HG02885 (cell line): ENCODE measurements at regions not wholly inside any gene's neighbourhood (a gene's known extent, or its start where the extent isn't known, plus 50 kb on each side); places are given as distances from the start of the nearest gene placed in this dataset.
"Not testable (repeated sequence)": the region's sequence is repeated elsewhere in the genome, so short reads cannot be mapped to it uniquely, and the experiment has no call there.

ENCODE experiments used
- ATAC-seq: cut with Tn5 transposase; IDR thresholded peaks from one replicate; pipeline ENCODE4 v1.9.1; 2021; ENCODE audit warnings: mild to moderate bottlenecking; ENCODE audit not compliant: unreplicated experiment, poor library complexity

DNA sequence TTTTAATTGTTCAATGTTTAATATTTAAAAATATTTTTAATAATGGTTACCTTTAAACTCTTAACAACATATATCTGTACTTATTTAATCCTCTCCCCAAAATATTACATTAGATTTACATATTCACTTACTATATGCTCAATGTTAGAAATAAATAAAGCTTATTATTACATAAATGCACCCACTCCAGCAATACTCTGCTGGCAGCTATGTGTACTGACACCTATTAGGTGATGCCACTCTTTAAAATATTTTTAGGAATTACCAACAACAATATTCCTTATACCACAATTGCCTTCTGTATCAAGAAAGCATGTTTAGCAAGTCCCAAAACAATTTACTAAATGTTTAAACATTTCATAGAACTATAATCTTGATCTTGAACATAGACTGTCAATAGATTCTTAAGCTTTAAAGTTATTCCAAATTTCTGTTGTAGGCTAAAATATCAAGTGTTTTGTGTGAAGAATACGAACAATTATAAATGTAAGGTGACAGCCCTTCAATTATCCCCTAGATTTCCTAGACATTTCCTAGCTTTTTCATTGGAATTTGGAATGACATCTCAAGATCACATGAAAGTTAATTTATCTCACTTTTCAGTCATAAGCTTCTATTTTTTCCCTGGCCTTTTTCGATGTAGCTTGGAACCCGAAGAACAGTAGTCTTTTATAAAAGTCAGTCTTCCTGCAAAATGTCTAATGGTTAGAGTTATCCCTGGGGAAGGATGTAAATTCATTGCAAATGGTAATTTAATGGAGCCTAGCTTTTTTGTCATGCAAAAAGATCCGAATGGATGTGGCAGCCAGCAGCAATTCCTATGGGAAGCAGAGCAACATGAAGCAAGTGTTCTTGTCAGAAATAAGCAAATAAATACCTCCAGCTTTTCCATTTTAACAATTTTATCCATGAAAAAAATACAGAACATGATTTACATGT is 907.5 kb upstream of the ATXN7L3B start:
- no peak for ATAC-seq

DNA sequence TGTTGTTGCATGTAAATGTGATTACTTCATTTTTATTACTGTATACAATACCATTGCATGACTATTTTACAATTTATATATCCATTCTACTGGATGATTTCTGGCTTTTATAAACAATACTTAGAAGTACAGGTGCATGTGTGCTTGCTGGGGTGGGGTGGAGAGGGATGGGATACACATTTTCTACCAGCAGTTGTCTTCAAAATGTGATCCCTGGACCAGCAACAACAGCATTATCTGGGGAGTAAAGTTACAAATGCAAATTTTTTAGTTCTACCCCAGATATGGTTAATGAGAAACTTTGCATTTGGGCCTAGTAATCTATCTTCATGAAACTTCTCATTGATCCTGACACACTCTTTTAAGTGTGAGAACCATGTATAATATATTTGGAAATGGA is 905.4 kb upstream of the ATXN7L3B start:
- ATAC-seq, result no peak

DNA sequence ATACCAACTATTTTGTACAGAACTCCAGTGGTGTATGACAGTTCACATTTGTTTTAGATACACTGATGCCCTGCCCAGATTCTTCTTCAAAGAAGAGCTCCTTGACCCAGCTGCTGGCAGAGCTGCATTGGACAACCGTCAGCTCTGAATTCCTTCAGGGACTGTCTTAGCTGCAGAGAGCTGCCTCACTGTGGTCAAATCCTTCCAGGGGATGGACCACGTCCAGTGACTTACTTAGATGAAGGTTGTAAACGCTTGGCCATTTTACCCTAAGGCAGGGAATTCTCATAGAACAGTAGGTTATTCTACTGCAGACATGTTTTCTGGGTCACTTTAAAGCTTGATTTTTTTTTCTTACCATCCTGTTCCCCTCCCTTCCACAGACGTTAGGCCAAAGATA is 905.0 kb upstream of the ATXN7L3B start:
- no peak for ATAC-seq

DNA sequence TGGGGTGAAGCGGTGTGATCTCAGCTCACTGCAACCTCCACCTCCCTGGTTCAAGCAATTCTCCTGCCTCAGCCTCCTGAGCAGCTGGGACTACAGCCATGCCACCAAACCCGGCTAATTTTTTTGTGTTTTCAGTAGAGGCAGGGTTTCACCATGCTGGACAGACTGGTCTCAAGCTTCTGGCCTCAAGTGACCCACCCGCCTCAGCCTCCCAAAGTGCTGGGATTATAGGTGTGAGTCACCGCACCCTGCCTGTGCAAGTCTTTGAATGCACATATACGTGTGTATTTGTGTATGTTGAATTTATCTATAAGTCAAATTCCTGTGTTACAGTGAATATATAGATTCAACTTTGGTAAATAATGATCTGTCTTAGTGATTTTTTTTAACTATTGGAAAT is 898.2 kb upstream of the ATXN7L3B start:
- ATAC-seq, result not testable (repeated sequence)

DNA sequence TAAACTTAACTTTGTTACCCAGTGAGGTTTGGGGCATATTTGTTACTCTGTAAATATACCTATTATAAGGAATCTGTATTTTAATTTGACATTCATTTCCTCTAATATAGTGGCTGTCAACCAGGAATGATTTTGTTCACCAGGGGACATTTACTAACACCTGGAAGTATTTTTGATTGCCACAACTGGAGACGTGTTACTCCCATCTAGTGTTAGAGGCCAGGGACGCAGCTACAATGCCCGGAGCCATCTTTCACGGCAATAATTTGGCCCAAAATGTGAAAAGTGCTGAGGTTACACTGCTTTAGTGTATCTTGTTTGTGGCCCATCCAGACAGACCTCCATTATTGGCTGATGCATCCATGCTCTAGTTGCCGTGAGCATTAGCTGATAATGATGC is 881.3 kb upstream of the ATXN7L3B start:
- ATAC-seq, result no peak

DNA sequence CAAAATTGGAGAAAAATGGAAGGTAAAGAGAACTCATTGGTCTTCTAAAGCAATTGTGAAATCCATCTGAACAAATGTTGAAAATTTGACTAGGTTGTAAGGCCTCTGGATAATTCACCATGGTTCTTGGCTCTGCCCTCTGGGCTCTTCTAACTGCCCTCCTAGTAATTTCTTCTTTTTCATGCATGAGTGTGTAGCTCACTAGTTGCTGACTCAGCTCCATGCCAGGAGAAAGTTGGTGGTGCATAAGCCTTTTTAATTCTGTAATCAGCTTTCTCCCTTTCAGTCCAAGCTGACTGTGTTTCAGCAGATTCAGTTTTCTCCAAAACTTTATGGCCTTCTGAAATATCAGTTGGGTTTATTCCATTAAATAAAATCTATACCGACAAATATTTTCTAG is 877.8 kb upstream of the ATXN7L3B start:
- ATAC-seq, result no peak

DNA sequence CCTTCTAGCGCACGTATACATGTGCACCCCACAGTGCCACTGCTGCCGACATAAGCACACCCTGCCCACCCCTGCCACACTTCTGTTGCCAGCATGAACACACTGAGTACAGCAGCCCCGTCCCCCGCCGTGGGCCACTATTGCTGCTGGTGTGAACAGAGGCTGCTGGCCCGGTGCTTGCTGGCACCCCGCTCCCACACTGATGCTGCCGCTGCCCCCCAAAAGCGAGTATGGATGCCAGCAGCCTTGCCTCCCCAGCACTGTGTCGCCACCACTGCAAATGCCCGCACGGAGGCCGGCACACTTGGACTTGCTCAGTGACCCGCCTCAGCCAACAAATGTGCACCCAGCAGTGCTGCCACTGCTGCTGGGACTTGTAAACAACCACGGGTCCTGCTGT is 872.4 kb upstream of the ATXN7L3B start:
- no peak for ATAC-seq

DNA sequence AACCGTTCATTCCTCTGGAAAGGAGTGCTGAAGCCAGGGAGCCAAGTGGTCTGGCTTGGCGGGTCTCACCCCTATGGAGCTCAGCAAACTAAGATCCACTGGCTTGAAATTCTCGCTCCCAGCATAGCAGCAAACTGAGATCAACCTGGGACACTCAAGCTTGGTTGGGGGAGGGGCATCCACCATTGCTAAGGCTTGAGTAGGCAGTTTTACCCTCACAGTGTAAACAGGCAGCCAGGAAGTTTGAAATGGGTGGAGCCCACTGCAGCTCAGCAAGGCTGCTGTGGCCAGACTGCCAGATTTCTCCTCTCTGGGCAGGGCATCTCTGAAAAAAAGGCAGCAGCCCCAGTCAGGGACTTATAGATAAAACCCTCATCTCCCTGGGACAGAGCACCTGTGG is 866.1 kb upstream of the ATXN7L3B start:
- ATAC-seq, result not testable (repeated sequence)

DNA sequence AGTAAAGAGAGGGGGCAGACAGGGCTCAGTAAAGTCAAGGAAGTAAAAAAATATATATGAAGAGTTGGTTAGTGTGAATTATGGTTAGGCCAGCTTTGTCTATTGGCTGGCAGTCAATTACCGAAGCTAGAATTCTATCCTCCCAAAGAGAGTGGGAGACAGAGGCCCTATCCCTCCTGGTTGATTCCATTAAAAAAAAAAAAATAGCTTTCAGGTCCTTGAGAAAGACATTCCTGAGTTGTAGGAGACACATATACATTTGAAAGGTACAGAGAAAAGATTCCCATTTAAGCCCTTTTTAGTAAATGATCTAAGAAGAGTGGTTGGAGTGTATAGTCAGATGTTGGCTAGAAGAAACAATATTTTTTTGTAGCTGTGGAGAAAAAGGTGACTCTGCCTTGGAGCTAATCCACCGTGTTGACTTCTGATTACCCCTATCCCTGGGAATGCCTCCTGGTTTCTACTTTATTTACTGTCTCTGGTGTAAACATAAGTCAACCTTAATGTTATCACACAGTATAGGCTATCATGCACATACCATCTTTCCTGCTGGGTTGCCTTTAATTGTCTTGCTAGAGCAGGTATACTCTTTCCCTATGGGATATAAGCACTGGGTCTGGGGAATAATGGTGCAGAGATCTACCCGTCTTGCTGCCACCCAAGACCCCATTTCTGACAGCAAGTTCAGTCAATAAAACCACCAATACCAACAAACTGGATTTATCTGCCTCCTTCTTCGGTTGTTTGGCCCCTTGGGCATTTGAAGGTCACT is 859.9 kb upstream of the ATXN7L3B start:
- no peak for ATAC-seq

DNA sequence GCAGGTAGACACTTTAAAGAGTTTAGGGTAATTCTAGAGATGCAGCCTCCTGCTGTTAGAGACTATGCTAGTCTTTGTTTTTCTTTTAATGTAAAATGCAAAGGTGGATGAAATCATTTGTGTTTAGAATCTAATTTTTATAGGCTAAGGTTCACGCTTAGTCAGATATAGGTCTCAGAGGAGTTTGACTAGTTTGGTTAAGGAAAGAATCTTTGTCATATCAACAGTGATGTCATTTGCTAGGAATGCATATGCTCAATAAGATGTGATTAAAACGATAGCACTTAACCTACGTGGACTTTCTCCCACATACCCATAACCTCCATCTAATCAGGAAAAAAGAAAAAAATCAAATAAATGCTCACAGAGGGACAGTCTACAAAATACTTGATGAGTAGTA is 859.3 kb upstream of the ATXN7L3B start:
- ATAC-seq, result no peak

DNA sequence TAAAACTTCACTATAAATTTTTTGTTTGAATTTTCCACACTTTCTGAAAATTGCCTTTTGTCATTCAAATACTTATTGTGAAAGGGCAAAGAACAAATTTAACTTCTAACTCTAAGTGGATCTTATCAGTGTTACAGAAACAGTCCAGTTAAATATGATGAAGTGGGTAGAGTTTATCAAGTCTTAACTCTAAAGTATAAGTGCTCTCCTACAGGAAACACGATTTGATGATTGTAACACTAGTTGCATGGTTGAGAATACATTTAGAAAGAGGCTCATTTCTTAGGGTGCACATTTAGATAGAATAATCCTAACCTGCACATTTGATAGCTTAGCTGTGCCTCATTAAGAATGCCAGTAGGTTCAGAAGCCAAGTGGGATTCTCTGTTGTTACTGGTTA is 838.3 kb upstream of the ATXN7L3B start:
- no peak for ATAC-seq

DNA sequence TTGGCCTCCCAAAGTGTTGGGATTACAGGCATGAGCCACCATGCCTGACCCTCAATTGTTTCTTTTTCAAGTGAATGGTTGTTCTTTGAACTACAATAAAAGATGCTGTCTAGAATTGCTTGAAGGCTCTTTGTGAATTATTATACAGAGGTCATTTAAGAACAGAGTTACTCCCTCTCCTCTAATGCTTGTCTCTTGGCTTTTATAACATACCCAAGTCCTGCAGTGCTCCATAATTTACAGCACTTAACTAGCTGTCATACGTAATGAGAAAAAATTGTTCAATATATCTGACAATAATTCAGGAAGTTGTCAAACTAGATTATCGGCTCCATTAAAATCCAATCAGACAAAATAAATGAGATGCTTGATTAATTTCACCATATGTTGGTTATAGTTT is 823.0 kb upstream of the ATXN7L3B start:
- no peak for ATAC-seq

DNA sequence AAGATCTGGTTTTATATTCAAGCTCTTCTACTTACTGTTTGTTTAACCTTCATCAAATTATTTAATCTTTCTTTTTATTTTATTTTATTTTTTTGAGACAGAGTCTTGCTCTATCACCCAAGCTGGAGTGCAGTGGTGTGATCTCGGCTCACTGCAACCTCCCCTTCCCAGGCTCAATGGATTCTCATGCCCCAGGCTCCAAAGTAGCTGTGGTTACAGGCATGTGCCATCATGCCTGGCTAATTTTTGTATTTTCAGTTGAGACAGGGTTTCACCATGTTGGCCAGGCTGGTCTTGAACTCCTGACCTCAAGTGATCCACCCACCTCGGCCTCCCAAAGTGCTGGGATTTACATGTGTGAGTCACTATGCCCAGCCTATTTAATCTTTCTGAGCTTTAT is 821.5 kb upstream of the ATXN7L3B start:
- not testable (repeated sequence) for ATAC-seq

DNA sequence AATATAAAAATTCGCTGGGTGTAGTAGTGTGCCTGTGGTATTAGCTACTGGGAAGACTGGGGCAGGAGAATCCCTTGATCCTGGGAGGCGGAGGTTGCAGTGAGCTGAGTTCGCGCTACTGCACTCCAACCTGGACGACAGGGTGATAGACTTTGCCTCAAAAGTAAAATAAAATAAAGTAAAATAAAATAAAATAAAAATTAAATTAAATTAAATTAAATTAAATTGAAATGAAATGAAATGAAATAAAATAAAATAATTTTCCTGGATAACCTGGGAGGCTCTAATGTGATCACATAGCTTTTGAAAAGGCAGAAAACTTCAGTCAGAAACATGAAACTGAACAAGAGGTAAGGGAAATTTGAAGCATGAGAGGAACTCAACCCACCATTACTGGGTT is 818.4 kb upstream of the ATXN7L3B start:
- no peak for ATAC-seq

DNA sequence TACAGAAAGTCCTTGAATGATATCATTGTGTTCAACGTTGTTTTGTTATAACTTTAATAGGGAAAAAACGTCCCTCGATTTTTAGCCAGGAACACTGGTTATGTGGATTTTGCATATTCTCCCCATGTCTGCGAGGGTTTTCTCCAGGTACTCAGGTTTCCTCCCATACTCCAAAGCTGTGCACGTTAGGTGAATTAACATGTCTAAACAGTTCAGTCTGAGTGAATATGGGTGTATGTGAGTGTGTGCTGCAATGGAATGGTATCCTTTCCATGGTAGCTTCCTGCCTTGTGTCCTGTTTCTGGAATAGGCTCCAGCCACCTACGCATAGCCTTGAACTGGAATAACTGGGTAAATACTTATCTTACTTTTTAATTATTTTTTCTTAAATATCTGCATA is 810.8 kb upstream of the ATXN7L3B start:
- ATAC-seq, result no peak

DNA sequence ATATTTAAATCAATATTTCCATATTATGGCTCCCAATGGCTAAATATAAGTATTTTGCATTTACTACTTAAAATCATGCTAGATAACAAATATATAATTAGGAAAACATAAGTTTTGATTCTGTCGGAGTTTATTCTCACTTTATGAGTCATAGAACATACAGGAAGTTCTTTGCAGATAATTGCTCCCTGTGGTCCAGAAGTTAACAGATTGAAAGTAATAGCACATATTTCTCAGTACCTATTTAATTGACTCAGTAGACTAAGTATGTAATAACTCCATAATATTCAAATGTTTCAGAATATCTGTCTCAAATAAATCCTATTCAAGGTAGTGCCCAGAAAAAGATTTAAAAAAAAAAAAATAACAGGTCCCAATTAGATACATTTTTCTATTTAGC is 806.0 kb upstream of the ATXN7L3B start:
- no peak for ATAC-seq

DNA sequence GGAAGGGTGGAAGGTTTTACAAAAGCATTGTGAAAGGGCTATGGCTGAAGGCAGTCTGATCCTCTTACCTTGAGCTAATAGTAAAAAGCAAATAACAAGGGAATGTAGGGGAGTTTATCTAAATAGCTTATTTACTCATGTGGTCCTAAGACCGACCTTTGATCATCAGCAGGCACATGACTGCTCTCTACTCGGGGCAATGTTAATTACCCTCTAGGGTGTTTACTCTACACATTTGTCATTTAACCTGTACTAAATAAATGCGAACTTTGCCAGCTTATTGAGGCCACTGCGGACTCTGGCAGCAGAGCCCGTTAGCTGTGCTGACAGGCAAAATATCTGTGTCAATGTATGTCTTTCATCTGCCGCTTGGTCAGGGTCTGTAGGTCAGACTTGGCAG is 768.3 kb upstream of the ATXN7L3B start:
- ATAC-seq, result no peak

DNA sequence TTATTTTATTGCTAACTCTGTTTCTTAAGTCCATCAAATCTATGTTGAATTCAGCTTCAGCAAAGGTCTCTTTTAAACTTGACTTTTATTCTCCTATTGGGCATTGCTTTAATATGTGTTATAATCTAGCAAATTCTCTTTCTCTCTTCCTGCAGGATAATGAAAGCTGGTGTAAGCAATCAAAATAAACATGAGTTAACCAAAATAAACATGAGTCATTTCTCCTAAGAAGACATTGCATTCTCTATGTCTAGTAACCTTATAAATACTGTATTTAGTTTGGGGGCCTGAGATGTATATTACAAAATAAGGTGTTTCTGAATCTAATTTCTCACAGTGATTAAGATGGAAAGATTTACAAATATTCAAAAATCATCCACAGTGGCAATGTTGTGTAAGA is 739.1 kb upstream of the ATXN7L3B start:
- no peak for ATAC-seq

DNA sequence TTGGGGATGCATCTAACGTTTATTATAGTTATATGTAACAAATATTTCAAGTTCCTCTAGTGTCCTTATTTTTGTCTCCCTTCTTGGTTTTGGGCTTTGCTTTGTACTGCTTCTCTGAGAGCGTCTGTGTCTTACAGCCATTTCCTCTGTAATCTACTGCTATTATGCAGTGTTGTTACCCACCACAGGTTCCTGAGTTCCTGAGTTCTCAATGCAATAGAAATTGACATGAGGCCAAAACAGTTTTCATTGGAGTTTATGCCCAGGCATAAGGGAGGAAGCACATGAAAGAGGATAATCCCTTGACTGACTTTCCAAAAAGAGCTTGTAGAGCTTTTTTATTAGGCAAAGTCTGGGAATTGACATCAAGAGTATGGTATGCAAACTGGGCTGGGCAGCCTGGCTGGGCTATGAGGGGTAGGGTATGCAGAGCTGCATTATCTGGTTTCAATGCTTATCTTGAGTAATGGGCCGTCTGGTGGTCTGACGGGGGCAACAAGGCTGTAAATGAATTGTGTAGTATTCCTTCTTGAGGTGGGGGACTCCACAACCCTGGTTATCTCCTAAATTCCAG is 722.5 kb upstream of the ATXN7L3B start:
- no peak for ATAC-seq

DNA sequence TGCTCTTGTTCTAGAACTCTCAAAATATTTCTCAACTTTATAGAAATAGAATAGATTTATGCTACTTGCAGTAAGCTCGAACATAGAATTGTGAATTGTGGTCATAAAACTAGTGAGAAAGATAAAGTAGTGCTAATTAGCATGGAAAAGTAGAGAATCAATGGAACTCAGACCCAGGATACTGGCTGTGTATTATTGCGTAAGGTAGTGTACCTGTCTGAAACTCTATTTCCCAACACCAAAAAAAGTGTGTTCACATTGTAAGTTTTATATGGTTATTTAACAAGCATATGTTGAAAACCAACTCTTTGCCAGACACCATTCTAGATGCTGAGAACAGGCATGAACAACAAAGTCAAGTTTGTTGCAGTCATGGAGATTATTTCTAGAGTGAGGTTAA is 720.5 kb upstream of the ATXN7L3B start:
- no peak for ATAC-seq

DNA sequence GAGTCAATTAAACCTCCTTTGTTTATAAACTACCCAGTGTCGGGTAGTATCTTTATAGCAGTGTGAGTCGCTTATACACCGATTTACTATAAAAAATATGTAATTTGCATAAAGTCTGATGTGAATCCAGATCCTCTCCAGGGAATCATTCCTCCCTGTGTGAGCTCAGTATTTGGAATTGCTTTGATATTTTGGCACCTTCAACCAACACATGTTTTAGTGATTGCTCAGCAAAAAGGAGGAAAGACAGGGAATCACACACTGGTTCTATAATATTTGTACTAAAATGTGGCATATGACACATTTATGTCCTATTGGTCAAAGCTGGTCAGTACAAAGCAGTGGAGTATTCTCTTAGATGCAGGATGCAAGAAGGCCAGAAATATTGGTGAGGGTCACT is 703.9 kb upstream of the ATXN7L3B start:
- no peak for ATAC-seq
